Activated CD4-positive, alpha-beta memory T cell treated with anti-CD3 and anti-CD28 coated beads for 36 hours (primary cell): ENCODE measurements at regions not wholly inside any gene's neighbourhood (a gene's known extent, or its start where the extent isn't known, plus 50 kb on each side); places are given as distances from the start of the nearest gene placed in this dataset.

Source experiments
- CTCF ChIA-PET: fragments of 350-600 bp; sonication (Branson Sonifier 250); formaldehyde crosslinking; loops from one replicate; lab custom pipeline; 2021; ENCODE audit warnings: antibody characterized with exemption, inconsistent platforms; lab: Charles Lee
- POLR2A ChIA-PET: fragments of 350-600 bp; sonication (Branson Sonifier 250); formaldehyde crosslinking; loops from one replicate; lab custom pipeline; 2021; ENCODE audit warnings: antibody characterized with exemption; lab: Charles Lee
- DNase-seq: peaks from one replicate; pipeline ENCODE4 v3.0.0-alpha.2; 2020
- H3K27ac Mint-ChIP-seq: one replicate; pipeline ENCODE4 v1.8.0; 2021; ENCODE audit warnings: mixed read lengths
- H3K27me3 Mint-ChIP-seq: one replicate; pipeline ENCODE4 v1.8.0; 2021; ENCODE audit warnings: mixed read lengths
- H3K36me3 Mint-ChIP-seq: one replicate; pipeline ENCODE4 v1.8.0; 2021; ENCODE audit warnings: mixed read lengths
- H3K4me1 Mint-ChIP-seq: one replicate; pipeline ENCODE4 v1.8.0; 2021; ENCODE audit warnings: low read depth, mixed read lengths
- H3K4me3 Mint-ChIP-seq: one replicate; pipeline ENCODE4 v1.8.0; 2021; ENCODE audit warnings: mild to moderate bottlenecking, mixed read lengths
- H3K9me3 Mint-ChIP-seq: one replicate; pipeline ENCODE4 v1.8.0; 2021; ENCODE audit warnings: mixed read lengths
- intact Hi-C: fragments of 100-400 bp; cut with micrococcal nuclease; formaldehyde crosslinking; loops from one replicate; pipeline ENCODE4 v1.15.1; 2023

DNA sequence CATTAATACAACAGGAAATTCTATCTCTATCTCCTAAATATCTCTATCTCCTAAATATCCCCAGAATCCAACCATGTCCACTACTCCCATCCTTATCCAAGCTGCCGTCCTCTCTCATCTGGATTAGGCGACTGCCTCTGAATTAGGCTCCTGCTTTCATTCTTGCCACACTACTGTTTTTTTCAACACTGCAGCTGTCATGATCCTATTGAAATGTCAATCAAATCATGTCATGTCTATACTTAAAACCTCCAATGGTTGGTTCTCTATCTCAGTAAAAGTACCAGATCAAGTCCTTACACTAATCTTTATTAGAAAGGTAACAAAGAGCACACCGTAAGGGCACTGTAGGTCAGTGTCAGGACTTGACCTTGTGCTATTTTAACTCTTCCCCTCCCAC is 82.0 kb upstream of the NFIA start:
- Mint-ChIP-seq H3K27me3 (peaks cover 2% of the 10 kb centered on the region), H3K4me1 (no peaks in the 10 kb centered on the region), H3K4me3 (no peak overlapping the region), H3K9me3 (no peaks in the 10 kb centered on the region), H3K36me3 (no peaks in the 10 kb centered on the region), H3K27ac (no peak overlapping the region)
- ChIA-PET POLR2A (no interaction called here), CTCF (no interaction called here)
- intact Hi-C loops, result no loop called here
- DNase-seq, result no peak

DNA sequence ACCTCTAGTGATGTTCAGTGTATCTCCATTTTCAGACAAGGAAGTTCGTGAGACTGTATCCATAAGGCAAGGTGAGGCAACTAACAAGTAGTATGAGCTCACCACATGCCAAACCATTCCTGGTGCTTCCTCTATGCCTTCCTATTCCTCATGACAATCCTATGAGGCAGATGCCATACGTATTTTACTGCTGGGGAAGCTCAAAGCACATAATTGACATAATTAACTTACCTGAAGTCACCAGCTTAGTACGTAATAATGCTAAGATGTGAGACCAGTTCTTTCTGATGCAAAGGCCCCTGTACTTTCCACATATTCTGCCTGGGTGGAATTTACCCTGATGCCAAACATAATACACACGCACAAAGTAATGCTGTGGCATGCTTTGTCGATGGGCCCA is 83.6 kb upstream of the NFIA start:
- ChIA-PET CTCF (no interaction called here), POLR2A (no interaction called here)
- no peaks in the 10 kb centered on the region for H3K36me3 Mint-ChIP-seq
- no peak for DNase-seq
- intact Hi-C loops, result no loop called here
- no peak overlapping the region for H3K4me3 Mint-ChIP-seq
- no peaks in the 10 kb centered on the region for H3K4me1 Mint-ChIP-seq
- H3K9me3 Mint-ChIP-seq, result no peaks in the 10 kb centered on the region
- no peak overlapping the region for H3K27ac Mint-ChIP-seq
- H3K27me3 Mint-ChIP-seq, result peaks cover 2% of the 10 kb centered on the region

DNA sequence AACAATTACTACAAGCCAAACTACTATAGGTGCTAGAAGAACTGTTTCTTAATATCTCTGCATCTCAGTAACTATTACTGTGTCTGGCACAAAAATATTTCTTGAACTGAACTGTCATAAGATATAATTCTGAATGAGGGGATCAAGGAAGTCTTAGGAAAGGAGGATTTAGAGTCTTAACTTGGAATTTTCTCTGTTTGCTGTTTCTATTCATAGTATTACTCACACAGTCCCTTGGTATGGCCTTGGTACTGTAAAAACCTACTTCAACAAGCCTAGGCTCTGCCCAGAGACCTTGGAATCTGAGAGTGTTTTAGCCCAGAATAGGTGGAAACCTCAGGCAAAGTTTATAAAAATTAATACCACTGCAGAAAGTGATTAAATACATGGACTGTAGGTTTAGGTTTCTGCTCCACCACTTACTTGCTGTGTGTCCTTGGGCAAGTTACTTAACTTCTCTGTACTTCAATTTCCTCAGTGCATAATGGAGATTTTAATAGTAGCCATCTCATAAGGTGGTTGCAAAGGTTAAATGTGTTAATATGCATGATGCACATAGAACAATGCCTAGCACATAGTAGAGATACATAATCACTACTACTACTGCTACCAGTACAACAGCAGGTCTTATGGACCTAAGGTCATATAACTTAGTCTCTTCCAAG is 87.4 kb upstream of the NFIA start:
- Mint-ChIP-seq H3K4me1 (no peaks in the 10 kb centered on the region), H3K27ac (no peak overlapping the region), H3K27me3 (peaks cover 3% of the 10 kb centered on the region), H3K36me3 (no peaks in the 10 kb centered on the region), H3K9me3 (no peaks in the 10 kb centered on the region), H3K4me3 (no peak overlapping the region)
- ChIA-PET POLR2A (no interaction called here), CTCF (no interaction called here)
- no peak for DNase-seq
- intact Hi-C loops, result no loop called here

DNA sequence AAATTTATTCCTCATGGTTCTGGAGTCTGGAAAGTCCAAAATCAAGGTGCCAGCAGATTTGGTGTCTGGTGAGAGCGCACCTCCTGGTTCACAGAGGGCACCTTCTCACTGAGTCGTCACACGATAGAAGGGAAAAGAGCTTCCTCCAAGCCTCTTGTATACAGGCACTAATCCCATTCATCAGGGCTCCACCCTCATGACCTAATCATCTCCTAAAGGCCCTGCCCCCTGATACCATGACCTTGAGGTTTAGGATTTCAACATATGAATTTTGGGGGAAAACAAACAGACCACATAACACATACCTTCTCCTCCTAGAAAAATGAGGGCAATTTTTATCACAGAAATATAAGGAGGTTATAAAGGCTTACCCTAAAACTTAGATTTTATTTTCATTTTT is 88.0 kb upstream of the NFIA start:
- H3K27me3 Mint-ChIP-seq, result peaks cover 3% of the 10 kb centered on the region
- H3K9me3 Mint-ChIP-seq, result no peaks in the 10 kb centered on the region
- intact Hi-C loops, result no loop called here
- H3K27ac Mint-ChIP-seq, result no peak overlapping the region
- H3K36me3 Mint-ChIP-seq, result no peaks in the 10 kb centered on the region
- ChIA-PET CTCF (no interaction called here), POLR2A (no interaction called here)
- H3K4me3 Mint-ChIP-seq, result no peak overlapping the region
- H3K4me1 Mint-ChIP-seq, result no peaks in the 10 kb centered on the region
- DNase-seq, result no peak

DNA sequence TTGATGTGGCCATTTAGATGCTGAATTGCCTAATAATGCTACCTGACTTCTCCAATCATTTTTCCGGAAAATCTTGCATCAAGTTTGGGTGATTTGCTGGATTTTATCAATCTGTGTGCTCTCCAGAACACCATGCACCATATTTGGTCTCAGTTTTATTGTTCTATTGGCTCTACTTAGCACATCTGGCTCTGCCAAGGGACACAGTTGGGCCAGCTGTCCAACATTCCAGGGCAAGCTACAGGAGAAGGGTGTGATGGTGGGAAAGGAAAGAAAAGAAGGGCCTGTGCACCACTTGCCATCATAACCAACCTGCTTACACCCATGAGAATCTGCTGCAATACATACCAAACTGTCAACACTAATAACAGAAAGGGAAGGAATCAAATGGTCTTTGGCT is 90.2 kb upstream of the NFIA start:
- Mint-ChIP-seq H3K27ac (no peak overlapping the region), H3K36me3 (no peaks in the 10 kb centered on the region)
- CTCF ChIA-PET, result interaction anchor here (1.4 kb wide), 1 partner anchor 50 kb away, joined by 4 read pairs; no protein-coding TSS in a partner anchor

DNA sequence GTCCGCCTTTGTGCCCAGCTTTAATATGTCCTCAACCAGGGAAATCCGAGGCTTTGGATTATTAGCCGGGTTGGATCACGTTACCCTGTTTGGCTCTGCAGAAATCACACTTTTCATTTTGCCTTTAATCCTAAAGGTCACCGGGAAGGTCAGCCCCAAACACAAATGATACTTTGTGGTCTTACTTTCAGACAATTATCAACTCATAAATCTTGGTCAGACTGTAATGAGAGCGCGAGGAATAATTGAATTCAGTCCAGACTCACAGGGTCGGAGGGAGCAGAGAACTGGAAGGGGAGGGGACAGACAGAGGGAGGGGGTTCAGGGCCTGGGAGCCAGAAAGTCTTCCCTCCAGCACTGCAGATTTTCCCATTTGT is 91.7 kb upstream of the NFIA start:
- Mint-ChIP-seq H3K4me3 (no peak overlapping the region), H3K4me1 (no peaks in the 10 kb centered on the region), H3K9me3 (no peaks in the 10 kb centered on the region), H3K27me3 (peaks cover 3% of the 10 kb centered on the region), H3K36me3 (no peaks in the 10 kb centered on the region), H3K27ac (no peak overlapping the region)
- DNase-seq, result no peak
- POLR2A ChIA-PET, result no interaction called here
- CTCF ChIA-PET, result interaction anchor here (1.5 kb wide), 1 partner anchor 12 kb away, joined by 7 read pairs; no protein-coding TSS in a partner anchor
- intact Hi-C loops, result no loop called here

More for the DNA sequence above, 90.2 kb upstream of the NFIA start:
- Mint-ChIP-seq H3K9me3 (no peaks in the 10 kb centered on the region), H3K4me3 (no peak overlapping the region), H3K4me1 (no peaks in the 10 kb centered on the region), H3K27me3 (peaks cover 3% of the 10 kb centered on the region)
- intact Hi-C loops, result no loop called here
- no peak for DNase-seq
- POLR2A ChIA-PET, result no interaction called here

DNA sequence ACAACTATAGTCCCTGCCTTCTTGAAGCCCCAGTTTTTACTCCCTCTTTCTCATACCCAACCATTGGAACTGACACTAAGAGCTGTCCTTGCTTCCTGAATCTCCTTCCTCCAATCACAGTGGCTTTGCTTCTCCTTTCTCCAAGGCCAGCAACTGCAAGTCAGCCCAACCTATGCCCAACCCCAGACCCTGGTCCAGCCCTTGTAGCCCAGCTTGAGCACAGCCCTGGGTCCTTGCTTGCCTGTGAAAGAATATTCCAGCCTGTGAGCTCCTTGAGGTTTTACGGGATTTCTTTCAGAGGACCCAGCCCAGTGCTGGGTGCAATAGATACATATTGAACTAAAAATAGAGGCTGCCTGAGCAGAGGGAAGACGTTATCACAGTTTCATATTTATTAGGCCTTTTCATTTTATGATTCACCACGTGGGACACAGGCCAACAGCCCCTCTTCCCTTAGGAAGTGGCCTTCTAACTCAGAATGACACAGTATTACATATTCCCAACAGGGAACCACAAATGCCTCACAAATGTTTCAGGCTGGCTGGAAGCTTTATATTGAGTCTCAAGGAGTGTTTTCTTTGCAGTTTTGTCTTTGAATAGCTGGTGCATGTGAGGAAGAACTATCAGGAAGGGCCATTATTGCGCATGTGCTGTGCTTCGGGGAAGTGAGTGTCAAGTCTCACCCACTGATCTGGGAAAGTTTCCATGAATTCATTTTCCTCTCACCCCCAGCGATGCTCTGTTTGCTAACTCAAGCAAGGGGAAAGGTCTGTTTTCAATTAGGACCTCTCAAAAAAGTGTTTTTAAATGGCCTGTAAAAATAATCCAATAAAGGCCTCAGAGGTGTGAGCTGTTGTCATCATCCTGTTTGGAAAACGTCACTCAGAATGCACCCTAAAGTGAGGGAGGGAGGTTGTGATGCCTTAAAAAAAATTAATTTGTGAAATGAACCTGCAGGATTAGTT is 92.3 kb upstream of the NFIA start:
- peaks cover 3% of the 10 kb centered on the region for H3K27me3 Mint-ChIP-seq
- H3K9me3 Mint-ChIP-seq, result no peaks in the 10 kb centered on the region
- DNase-seq, result no peak
- POLR2A ChIA-PET, result no interaction called here
- no peaks in the 10 kb centered on the region for H3K36me3 Mint-ChIP-seq
- CTCF ChIA-PET, result interaction anchor here (1.3 to 1.5 kb wide), 2 partner anchors 11 kb away, joined by 6 to 7 read pairs; no protein-coding TSS in a partner anchor
- H3K4me1 Mint-ChIP-seq, result no peaks in the 10 kb centered on the region
- no peak overlapping the region for H3K27ac Mint-ChIP-seq
- no peak overlapping the region for H3K4me3 Mint-ChIP-seq
- intact Hi-C loops, result no loop called here

DNA sequence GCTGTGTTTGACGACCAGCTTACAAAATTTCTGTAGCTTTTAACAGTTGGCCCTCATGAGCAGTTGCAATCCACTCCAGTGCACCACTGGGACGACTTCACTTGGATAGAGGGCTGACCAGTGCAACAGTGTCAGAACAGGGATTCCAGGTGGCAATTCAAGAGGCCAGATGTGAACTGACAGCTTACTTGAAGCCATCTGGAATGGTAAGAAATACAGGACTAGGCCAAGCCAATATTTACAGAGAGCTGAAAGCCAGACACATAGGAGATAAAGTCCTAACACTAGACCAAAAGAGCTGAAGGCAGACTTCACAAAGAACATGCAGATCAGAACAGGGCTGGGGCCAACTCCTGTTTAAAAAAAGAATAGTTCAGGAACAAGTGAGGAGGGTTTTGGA is 93.5 kb upstream of the NFIA start:
- H3K4me1 Mint-ChIP-seq, result no peaks in the 10 kb centered on the region
- DNase-seq, result no peak
- intact Hi-C loops, result no loop called here
- no peaks in the 10 kb centered on the region for H3K36me3 Mint-ChIP-seq
- H3K27me3 Mint-ChIP-seq, result peaks cover 3% of the 10 kb centered on the region
- no peak overlapping the region for H3K27ac Mint-ChIP-seq
- no peak overlapping the region for H3K4me3 Mint-ChIP-seq
- CTCF ChIA-PET, result interaction anchor here (1.1 to 1.3 kb wide), 3 partner anchors 10 to 139 kb away, joined by 3 to 6 read pairs (median 5); no protein-coding TSS in a partner anchor
- POLR2A ChIA-PET, result no interaction called here
- H3K9me3 Mint-ChIP-seq, result no peaks in the 10 kb centered on the region

DNA sequence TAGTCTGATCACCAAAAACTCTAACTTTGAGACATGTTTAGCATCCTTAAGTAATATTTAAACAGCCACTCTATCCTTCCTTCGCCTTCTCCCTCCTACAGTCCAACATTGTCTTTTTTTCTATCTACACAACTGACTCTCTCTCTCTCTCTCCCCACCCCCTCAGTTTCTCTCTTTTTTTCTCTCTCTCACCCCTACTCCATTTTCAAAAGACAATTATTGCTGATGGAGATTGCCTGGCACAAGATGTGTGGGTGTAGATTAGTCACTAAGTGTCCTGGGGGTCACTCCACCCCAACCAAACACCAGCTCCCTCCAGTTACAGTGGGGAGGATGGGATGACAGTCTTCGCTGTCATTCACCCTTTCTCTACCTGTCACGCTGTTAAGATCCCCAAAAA is 94.5 kb upstream of the NFIA start:
- intact Hi-C loops, result no loop called here
- H3K27ac Mint-ChIP-seq, result no peak overlapping the region

DNA sequence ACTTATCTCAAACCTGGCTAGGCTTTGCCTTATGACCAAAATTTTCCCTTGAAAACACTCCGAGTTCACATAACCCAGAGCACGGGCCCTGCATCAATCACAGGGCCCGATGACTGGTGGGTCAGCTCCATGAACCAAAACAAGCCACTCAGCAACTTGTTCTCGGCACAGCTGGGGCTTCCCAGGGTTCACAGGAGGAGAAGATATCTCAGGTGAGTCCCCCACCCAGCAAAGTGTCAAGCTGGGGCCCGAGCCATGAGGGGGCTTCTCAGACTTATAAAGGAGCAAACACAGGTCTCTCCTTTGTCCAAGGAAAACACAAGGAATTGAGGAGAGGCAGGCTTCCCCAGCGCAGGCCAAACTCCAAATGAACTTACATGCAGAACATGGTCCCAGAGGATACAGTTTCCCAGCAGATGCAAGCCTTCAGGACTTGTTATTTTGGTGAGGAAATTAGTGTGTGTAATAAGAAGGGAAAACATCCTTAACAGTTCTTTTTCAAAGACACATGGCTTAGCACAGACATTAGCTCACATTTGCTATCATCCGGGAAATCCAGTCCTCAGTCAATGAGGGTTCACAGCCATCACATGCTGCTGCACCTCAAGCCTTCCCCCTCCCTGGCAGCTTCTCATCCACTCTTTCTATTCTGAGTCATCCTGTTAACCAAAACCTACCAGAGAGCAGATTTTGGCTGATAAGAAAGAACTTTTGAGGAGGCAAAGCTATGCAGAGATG is 98.1 kb upstream of the NFIA start:
- H3K27me3 Mint-ChIP-seq, result no peaks in the 10 kb centered on the region
- DNase-seq, result peak; percentile 17
- peaks cover 2% of the 10 kb centered on the region for H3K4me1 Mint-ChIP-seq
- no peak overlapping the region for H3K4me3 Mint-ChIP-seq
- no peaks in the 10 kb centered on the region for H3K9me3 Mint-ChIP-seq
- intact Hi-C loops, result no loop called here
- H3K27ac Mint-ChIP-seq, result no peak overlapping the region
- H3K36me3 Mint-ChIP-seq, result no peaks in the 10 kb centered on the region
- POLR2A ChIA-PET, result no interaction called here
- CTCF ChIA-PET, result interaction anchor here (1.2 kb wide), 1 partner anchor 58 kb away, joined by 5 read pairs; no protein-coding TSS in a partner anchor

More for the DNA sequence above, 94.5 kb upstream of the NFIA start:
- Mint-ChIP-seq H3K4me3 (no peak overlapping the region), H3K27me3 (peaks cover 3% of the 10 kb centered on the region), H3K4me1 (peaks cover 2% of the 10 kb centered on the region), H3K36me3 (no peaks in the 10 kb centered on the region), H3K9me3 (no peaks in the 10 kb centered on the region)
- ChIA-PET POLR2A (no interaction called here), CTCF (no interaction called here)
- no peak for DNase-seq

DNA sequence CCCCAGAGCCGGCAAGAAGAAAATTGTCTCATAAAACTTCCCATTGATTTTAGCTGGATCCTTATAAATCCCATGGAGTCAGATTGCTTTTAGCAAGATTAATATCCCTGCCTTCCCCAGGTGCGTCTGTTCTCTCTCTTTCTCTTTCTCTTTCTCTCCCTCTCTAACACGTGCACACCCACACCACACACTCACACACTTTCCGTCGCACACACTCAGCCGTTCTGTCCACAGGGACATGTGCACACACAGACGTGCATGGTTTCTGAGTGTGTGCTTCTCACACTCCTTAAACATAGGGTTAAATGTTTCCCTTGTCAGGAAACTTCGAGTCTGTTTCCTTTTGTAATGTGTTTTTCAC is 98.7 kb upstream of the NFIA start:
- ChIA-PET POLR2A (no interaction called here), CTCF (interaction anchor here (0.8 kb wide), 1 partner anchor 66 kb away, joined by 3 read pairs; no protein-coding TSS in a partner anchor)
- no peak overlapping the region for H3K4me3 Mint-ChIP-seq
- intact Hi-C loops, result no loop called here
- no peaks in the 10 kb centered on the region for H3K9me3 Mint-ChIP-seq
- H3K36me3 Mint-ChIP-seq, result no peaks in the 10 kb centered on the region
- H3K27me3 Mint-ChIP-seq, result no peaks in the 10 kb centered on the region
- DNase-seq, result no peak
- peaks cover 3% of the 10 kb centered on the region for H3K4me1 Mint-ChIP-seq
- no peak overlapping the region for H3K27ac Mint-ChIP-seq

DNA sequence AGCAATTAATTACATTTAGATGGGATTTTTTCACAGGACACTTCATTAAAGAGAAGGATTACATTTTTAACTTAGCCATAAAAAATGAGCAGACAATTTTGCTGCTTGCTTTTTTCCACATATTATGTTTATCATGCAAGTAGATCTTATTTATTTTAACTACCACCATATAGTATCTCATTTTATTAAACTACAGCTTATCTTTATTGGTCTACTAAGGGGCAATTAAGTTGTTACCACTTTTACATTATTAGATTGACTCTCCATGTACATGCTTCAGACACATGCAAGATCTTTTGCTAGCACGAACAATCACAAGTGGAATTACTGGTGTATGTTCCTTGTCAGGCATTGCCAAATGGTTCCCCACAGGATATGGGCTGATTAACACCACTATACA is 99.8 kb upstream of the NFIA start:
- H3K27ac Mint-ChIP-seq, result no peak overlapping the region
- H3K4me1 Mint-ChIP-seq, result peaks cover 3% of the 10 kb centered on the region
- no peak overlapping the region for H3K4me3 Mint-ChIP-seq
- no peaks in the 10 kb centered on the region for H3K27me3 Mint-ChIP-seq
- no peaks in the 10 kb centered on the region for H3K36me3 Mint-ChIP-seq
- no peaks in the 10 kb centered on the region for H3K9me3 Mint-ChIP-seq
- intact Hi-C loops, result no loop called here
- ChIA-PET CTCF (interaction anchor here (0.9 to 1.4 kb wide), 2 partner anchors 60 to 471 kb away, joined by 3 to 4 read pairs; no protein-coding TSS in a partner anchor), POLR2A (no interaction called here)
- no peak for DNase-seq
